HEK293T (cell line): ENCODE measurements at regions not wholly inside any gene's neighbourhood (a gene's known extent, or its start where the extent isn't known, plus 50 kb on each side); places are given as distances from the start of the nearest gene placed in this dataset.

Experiments
- CTCF ChIA-PET: fragments of 350-600 bp; formaldehyde crosslinking; extraction: SDS; loops from one replicate; lab custom pipeline; 2021; ENCODE audit warnings: antibody characterized with exemption, inconsistent platforms; lab: Yijun Ruan, JAX
- POLR2A ChIA-PET: fragments of 350-600 bp; formaldehyde crosslinking; extraction: SDS; loops from one replicate; lab custom pipeline; 2020; ENCODE audit warnings: antibody characterized with exemption, inconsistent platforms; lab: Yijun Ruan, JAX
- DNase-seq: peaks from one replicate; pipeline ENCODE4 v3.0.0; 2012; ENCODE audit warnings: mixed read lengths; ENCODE audit errors: extremely low spot score
- ARNT ChIP-seq: fragments of 450-650 bp; IDR thresholded peaks from 2 replicates; pipeline ENCODE4 v1.6.1; 2017; ENCODE audit warnings: mild to moderate bottlenecking
- BHLHE40 ChIP-seq: fragments of 450-650 bp; IDR thresholded peaks from 2 replicates; pipeline ENCODE4 v1.6.1; 2016; ENCODE audit warnings: mild to moderate bottlenecking, moderate library complexity, borderline replicate concordance
- CTBP1 ChIP-seq: fragments of 450-650 bp; IDR thresholded peaks from 2 replicates; pipeline ENCODE4 v1.6.1; 2016; ENCODE audit warnings: borderline replicate concordance
- ELF4 ChIP-seq: fragments of 450-650 bp; IDR thresholded peaks from 2 replicates; pipeline ENCODE4 v1.6.1; 2017; ENCODE audit warnings: antibody characterized with exemption
- FOXA1 ChIP-seq: fragments of 450-650 bp; IDR thresholded peaks from 2 replicates; pipeline ENCODE4 v1.6.1; 2016; ENCODE audit warnings: mild to moderate bottlenecking
- FOXK2 ChIP-seq: fragments of 450-650 bp; IDR thresholded peaks from 2 replicates; pipeline ENCODE4 v1.6.1; 2016; ENCODE audit warnings: mild to moderate bottlenecking
- FOXM1 ChIP-seq: fragments of 450-650 bp; IDR thresholded peaks from 2 replicates; pipeline ENCODE4 v1.6.1; 2017; ENCODE audit warnings: mild to moderate bottlenecking, borderline replicate concordance
- HDGF ChIP-seq: fragments of 450-650 bp; IDR thresholded peaks from 2 replicates; pipeline ENCODE4 v1.6.1; 2017; ENCODE audit warnings: antibody characterized with exemption, borderline replicate concordance
- L3MBTL2 ChIP-seq: fragments of 450-650 bp; conservative IDR thresholded peaks from 2 replicates; pipeline ENCODE4 v1.6.1; 2016; ENCODE audit warnings: mild to moderate bottlenecking
- LEF1 ChIP-seq: fragments of 450-650 bp; IDR thresholded peaks from 2 replicates; pipeline ENCODE4 v1.6.1; 2017; ENCODE audit warnings: mild to moderate bottlenecking, borderline replicate concordance
- NFRKB ChIP-seq: fragments of 450-650 bp; IDR thresholded peaks from 2 replicates; pipeline ENCODE4 v1.6.1; 2016; ENCODE audit warnings: mild to moderate bottlenecking, moderate library complexity
- PKNOX1 ChIP-seq: fragments of 450-650 bp; IDR thresholded peaks from 2 replicates; pipeline ENCODE4 v1.6.1; 2016
- SP1 ChIP-seq: fragments of 450-650 bp; IDR thresholded peaks from 2 replicates; pipeline ENCODE4 v1.6.1; 2017
- SUZ12 ChIP-seq: fragments of 450-650 bp; IDR thresholded peaks from 2 replicates; pipeline ENCODE4 v1.6.1; 2016; ENCODE audit warnings: mild to moderate bottlenecking
- TARDBP ChIP-seq: fragments of 450-650 bp; IDR thresholded peaks from 2 replicates; pipeline ENCODE4 v1.6.1; 2016
- ZNF384 ChIP-seq: fragments of 450-650 bp; IDR thresholded peaks from 2 replicates; pipeline ENCODE4 v1.6.1; 2016

GRCh38 chr2:12584338-12584737 is 132.4 kb upstream of the TRIB2 start:
- POLR2A ChIA-PET, result no interaction called here
- no peak for DNase-seq
- TF ChIP-seq CTBP1, result no peak
- no peak for TF ChIP-seq ARNT
- no peak for TF ChIP-seq FOXM1
- TF ChIP-seq FOXA1, result no peak
- no peak for TF ChIP-seq L3MBTL2
- TF ChIP-seq PKNOX1, result no peak
- TF ChIP-seq SP1, result no peak
- TF ChIP-seq ELF4, result no peak
- no peak for TF ChIP-seq HDGF
- no peak for TF ChIP-seq ZNF384
- TF ChIP-seq TARDBP, result no peak
- no peak for TF ChIP-seq NFRKB
- TF ChIP-seq SUZ12, result no peak
- no peak for TF ChIP-seq FOXK2
- TF ChIP-seq BHLHE40, result no peak
- TF ChIP-seq LEF1, result no peak
- CTCF ChIA-PET, result no interaction called here

DNA sequence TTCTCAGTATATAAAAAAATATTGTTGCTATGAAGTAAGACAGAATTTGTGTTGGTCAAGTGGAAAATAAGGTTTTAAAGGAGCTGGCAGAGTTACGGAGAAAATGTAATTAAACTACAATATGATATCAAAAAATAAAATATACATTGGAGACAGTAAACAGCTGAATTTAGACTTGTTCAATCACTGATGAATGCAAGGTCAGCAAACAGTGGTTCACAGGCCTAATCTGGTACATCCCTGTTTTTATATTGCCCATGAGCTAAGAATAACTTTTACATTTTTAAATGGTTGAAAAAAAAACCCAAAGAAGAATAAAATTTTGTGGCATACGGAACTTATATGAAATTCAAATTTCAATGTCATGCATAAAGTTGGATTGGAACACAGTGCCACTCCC is 131.0 kb upstream of the TRIB2 start:
- DNase-seq, result no peak
- TF ChIP-seq FOXA1, result no peak
- no peak for TF ChIP-seq SUZ12
- no peak for TF ChIP-seq SP1
- no peak for TF ChIP-seq ELF4
- no peak for TF ChIP-seq FOXK2
- no peak for TF ChIP-seq L3MBTL2
- no peak for TF ChIP-seq LEF1
- CTCF ChIA-PET, result no interaction called here
- POLR2A ChIA-PET, result no interaction called here

DNA sequence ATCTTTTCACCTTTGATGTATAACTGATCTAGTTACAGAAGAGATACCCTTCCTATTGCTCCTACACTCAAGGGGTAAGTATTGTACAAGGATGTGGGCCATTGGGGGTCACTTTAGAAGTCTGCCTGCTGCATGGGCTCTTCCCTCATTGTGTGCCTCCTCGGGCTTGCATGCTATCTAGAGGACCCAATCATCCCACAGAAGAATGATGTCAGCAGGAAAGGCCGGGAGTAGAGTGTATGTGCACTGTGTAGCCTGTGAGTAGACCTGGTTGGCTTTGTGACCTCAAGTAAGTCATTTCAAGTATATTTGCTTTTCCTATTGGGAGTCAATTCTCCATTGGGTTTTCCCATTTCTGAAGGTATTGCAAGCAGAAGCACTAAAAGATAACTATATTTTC is 129.5 kb upstream of the TRIB2 start:
- DNase-seq, result no peak
- TF ChIP-seq FOXK2 (no peak), TARDBP (no peak), CTBP1 (no peak), FOXA1 (no peak), BHLHE40 (no peak), NFRKB (no peak), FOXM1 (no peak), ELF4 (no peak), HDGF (no peak), LEF1 (no peak), L3MBTL2 (no peak)
- POLR2A ChIA-PET, result no interaction called here

GRCh38 chr2:12587729-12588522 is 128.8 kb upstream of the TRIB2 start:
- no peak for TF ChIP-seq FOXK2
- no peak for TF ChIP-seq ELF4
- CTCF ChIA-PET, result no interaction called here
- no peak for DNase-seq

More for the DNA sequence above, 129.5 kb upstream of the TRIB2 start:
- CTCF ChIA-PET, result no interaction called here

GRCh38 chr2:12588986-12589385 is 127.8 kb upstream of the TRIB2 start:
- DNase-seq, result no peak

More at GRCh38 chr2:12587729-12588522, 128.8 kb upstream of the TRIB2 start:
- POLR2A ChIA-PET, result no interaction called here

GRCh38 chr2:12589802-12590320 is 126.9 kb upstream of the TRIB2 start:
- POLR2A ChIA-PET, result no interaction called here
- CTCF ChIA-PET, result no interaction called here
- no peak for DNase-seq
- no peak for TF ChIP-seq ELF4
- TF ChIP-seq TARDBP, result no peak
- no peak for TF ChIP-seq BHLHE40
- TF ChIP-seq FOXM1, result no peak
- no peak for TF ChIP-seq CTBP1

More at GRCh38 chr2:12588986-12589385, 127.8 kb upstream of the TRIB2 start:
- CTCF ChIA-PET, result no interaction called here
- TF ChIP-seq ZNF384, result no peak
- TF ChIP-seq LEF1, result no peak
- no peak for TF ChIP-seq ELF4
- TF ChIP-seq CTBP1, result no peak
- no peak for TF ChIP-seq L3MBTL2
- TF ChIP-seq FOXK2, result no peak
- POLR2A ChIA-PET, result no interaction called here

GRCh38 chr2:12592296-12592695 is 124.4 kb upstream of the TRIB2 start:
- no peak for DNase-seq
- CTCF ChIA-PET, result no interaction called here
- POLR2A ChIA-PET, result no interaction called here
- TF ChIP-seq LEF1 (no peak), CTBP1 (no peak), SP1 (no peak), L3MBTL2 (no peak), BHLHE40 (no peak), TARDBP (no peak), ARNT (no peak), PKNOX1 (no peak)
